Muscle layer of colon (tissue), 2 donors: ENCODE measurements at regions not wholly inside any gene's neighbourhood (a gene's known extent, or its start where the extent isn't known, plus 50 kb on each side); places are given as distances from the start of the nearest gene placed in this dataset.

Source experiments
- H3K27ac ChIP-seq: one replicate; pipeline ENCODE4 v1.7.0; 2013; ENCODE audit warnings: low read depth, mild to moderate bottlenecking, low read length, moderate library complexity
- H3K27me3 ChIP-seq, 2 donors: one replicate each; pipeline ENCODE4 v1.7.0; 2013; ENCODE audit warnings: low read length in 2 of 2, mild to moderate bottlenecking in 2 of 2; ENCODE audit not compliant: insufficient read depth in 2 of 2, control insufficient read depth in 1 of 2
- H3K36me3 ChIP-seq: one replicate; pipeline ENCODE4 v1.7.0; 2013; ENCODE audit warnings: mild to moderate bottlenecking, low read length; ENCODE audit not compliant: insufficient read depth
- H3K4me1 ChIP-seq: one replicate; pipeline ENCODE4 v1.7.0; 2013; ENCODE audit warnings: mild to moderate bottlenecking, low read length; ENCODE audit not compliant: insufficient read depth
- H3K4me3 ChIP-seq, 2 donors: one replicate each; pipeline ENCODE4 v1.7.0; 2013; ENCODE audit warnings: low read length in 2 of 2, low read depth in 1 of 2, mild to moderate bottlenecking in 1 of 2, moderate library complexity in 1 of 2
- H3K9ac ChIP-seq: one replicate; pipeline ENCODE4 v1.7.0; 2013; ENCODE audit warnings: low read length
- H3K9me3 ChIP-seq: one replicate; pipeline ENCODE4 v1.7.0; 2013; ENCODE audit warnings: mild to moderate bottlenecking, low read length
- donor health status: abdominal sarcoma.
- donor health status: Adenocarcinoma of cecum.

- peaks cover 26% of the 10 kb centered on the region for H3K4me1 ChIP-seq
- no peaks in the 10 kb centered on the region for H3K36me3 ChIP-seq
- no peak overlapping the region for H3K4me3 ChIP-seq
- H3K27me3 ChIP-seq, result no peaks in the 10 kb centered on the region
- H3K9me3 ChIP-seq, result no peaks in the 10 kb centered on the region
- no peak overlapping the region for H3K27ac ChIP-seq
- H3K9ac ChIP-seq, result no peak overlapping the region
Measured at GRCh38 chr7:131061818-131062217, 265.9 kb upstream of the MKLN1 start.

DNA sequence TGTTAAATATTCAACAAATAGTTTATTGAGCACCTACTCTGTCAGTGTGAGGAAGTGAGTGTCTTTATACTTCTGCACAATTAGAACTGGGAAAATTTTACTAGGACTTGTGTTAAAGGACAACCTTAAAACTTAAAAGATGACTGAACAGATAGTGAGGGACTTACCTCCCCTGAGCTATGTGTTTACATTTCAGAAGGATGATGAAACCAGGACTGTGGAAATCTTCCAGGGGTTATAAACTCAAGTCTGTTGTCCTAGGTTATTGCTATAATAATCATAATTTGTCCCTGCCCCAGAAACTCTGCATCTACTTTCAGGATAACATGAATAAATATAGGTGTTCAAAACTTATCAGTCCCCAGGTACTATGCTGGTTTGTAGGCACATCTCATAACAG, 261.0 kb upstream of the MKLN1 start:
- Histone ChIP-seq H3K27me3 (no peaks in the 10 kb centered on the region), H3K4me3 (no peak overlapping the region), H3K36me3 (no peaks in the 10 kb centered on the region), H3K9ac (no peak overlapping the region), H3K4me1 (peaks cover 26% of the 10 kb centered on the region), H3K27ac (no peak overlapping the region), H3K9me3 (no peaks in the 10 kb centered on the region)

DNA sequence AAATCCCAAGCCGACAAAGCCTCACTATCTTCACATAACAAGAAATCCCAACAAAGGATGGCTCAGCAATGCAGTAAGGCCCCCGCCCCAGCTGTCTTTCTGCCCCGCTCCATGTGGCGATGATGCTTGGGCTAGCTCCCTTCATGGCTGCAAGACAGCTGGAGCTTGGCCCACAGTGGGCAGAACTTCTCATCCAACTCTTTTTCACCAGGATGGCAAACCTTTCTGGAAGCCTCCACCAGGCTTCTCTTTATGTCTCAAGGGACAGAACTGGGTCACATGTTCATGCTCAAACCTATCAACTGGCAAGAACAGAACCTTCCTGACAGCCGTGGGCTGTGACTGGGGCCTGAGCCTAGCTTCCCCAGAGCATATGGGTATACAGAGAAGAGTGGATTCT, 260.5 kb upstream of the MKLN1 start:
- peaks cover 31% of the 10 kb centered on the region for H3K4me1 ChIP-seq
- H3K9me3 ChIP-seq, result no peaks in the 10 kb centered on the region
- H3K9ac ChIP-seq, result no peak overlapping the region
- H3K4me3 ChIP-seq, result no peak overlapping the region
- no peak overlapping the region for H3K27ac ChIP-seq
- no peaks in the 10 kb centered on the region for H3K36me3 ChIP-seq
- H3K27me3 ChIP-seq, result no peaks in the 10 kb centered on the region

- Histone ChIP-seq H3K4me1 (peaks cover 42% of the 10 kb centered on the region), H3K27me3 (no peaks in the 10 kb centered on the region), H3K27ac (no peak overlapping the region), H3K36me3 (no peaks in the 10 kb centered on the region), H3K9me3 (no peaks in the 10 kb centered on the region), H3K9ac (no peak overlapping the region), H3K4me3 (no peak overlapping the region)
Measured at GRCh38 chr7:131068604-131069021, 259.1 kb upstream of the MKLN1 start.

GRCh38 chr7:131071786-131072504, 255.7 kb upstream of the MKLN1 start:
- Histone ChIP-seq H3K27ac (peak overlapping the region; percentile 9), H3K4me1 (peaks cover 56% of the 10 kb centered on the region), H3K9ac (no peak overlapping the region), H3K4me3 (no peak overlapping the region), H3K9me3 (no peaks in the 10 kb centered on the region), H3K36me3 (peaks cover 5% of the 10 kb centered on the region), H3K27me3 (no peaks in the 10 kb centered on the region)

GRCh38 chr7:131072505-131073091, 255.1 kb upstream of the MKLN1 start:
- Histone ChIP-seq H3K27ac (peak overlapping the region; percentile 9), H3K9ac (no peak overlapping the region), H3K4me3 (no peak overlapping the region), H3K27me3 (no peaks in the 10 kb centered on the region), H3K36me3 (peaks cover 5% of the 10 kb centered on the region), H3K9me3 (no peaks in the 10 kb centered on the region), H3K4me1 (peaks cover 53% of the 10 kb centered on the region)

DNA sequence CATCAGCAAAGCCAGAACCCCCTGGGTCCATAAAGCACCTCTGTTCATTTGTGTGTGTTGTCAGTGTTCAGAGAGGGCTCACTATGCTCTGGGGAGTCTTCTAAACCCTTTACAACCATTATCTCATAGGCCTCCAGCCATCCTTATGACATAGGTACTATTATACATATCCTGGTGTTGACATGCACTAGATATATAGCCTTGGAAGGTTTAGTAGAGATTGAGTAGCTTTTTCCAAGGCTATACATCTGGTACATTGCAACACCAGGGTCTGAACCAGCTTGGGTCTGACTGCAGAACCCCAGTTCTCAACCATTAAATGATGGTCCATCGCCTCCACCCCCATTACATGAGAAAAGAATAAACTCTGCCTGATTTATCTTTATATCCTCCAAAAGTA, 253.6 kb upstream of the MKLN1 start:
- H3K4me1 ChIP-seq, result peaks cover 46% of the 10 kb centered on the region
- no peak overlapping the region for H3K4me3 ChIP-seq
- no peaks in the 10 kb centered on the region for H3K27me3 ChIP-seq
- no peaks in the 10 kb centered on the region for H3K9me3 ChIP-seq
- peaks cover 5% of the 10 kb centered on the region for H3K36me3 ChIP-seq
- H3K27ac ChIP-seq, result no peak overlapping the region
- no peak overlapping the region for H3K9ac ChIP-seq

GRCh38 chr7:131074585-131074984, 253.1 kb upstream of the MKLN1 start:
- Histone ChIP-seq H3K27me3 (no peaks in the 10 kb centered on the region), H3K9me3 (no peaks in the 10 kb centered on the region), H3K36me3 (peaks cover 5% of the 10 kb centered on the region), H3K27ac (no peak overlapping the region), H3K9ac (no peak overlapping the region), H3K4me1 (peaks cover 42% of the 10 kb centered on the region), H3K4me3 (no peak overlapping the region)

GRCh38 chr7:131075406-131075805, 252.3 kb upstream of the MKLN1 start:
- H3K36me3 ChIP-seq, result peaks cover 5% of the 10 kb centered on the region
- H3K27ac ChIP-seq, result no peak overlapping the region
- H3K9ac ChIP-seq, result no peak overlapping the region
- no peaks in the 10 kb centered on the region for H3K27me3 ChIP-seq
- H3K4me3 ChIP-seq, result no peak overlapping the region
- H3K4me1 ChIP-seq, result peaks cover 42% of the 10 kb centered on the region
- H3K9me3 ChIP-seq, result no peaks in the 10 kb centered on the region

DNA sequence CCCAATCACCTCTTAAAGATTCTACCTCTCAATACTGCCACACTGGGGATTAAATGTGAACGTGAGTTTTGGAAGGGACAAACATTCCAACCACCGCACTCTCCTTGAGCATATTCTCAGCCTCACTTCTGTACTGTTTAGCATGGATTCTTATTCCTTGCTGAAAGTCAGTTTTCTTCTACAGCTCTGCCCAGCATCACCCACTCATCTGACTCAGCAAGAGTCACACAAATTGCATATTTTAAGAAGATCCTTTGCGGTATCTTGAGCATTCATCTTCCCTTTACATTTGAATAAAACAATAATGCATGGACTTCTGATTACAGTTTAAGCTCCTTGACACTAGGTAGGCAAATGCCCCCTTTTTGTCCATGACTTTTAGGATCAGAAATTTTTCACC, 251.6 kb upstream of the MKLN1 start:
- Histone ChIP-seq H3K9me3 (no peaks in the 10 kb centered on the region), H3K36me3 (peaks cover 5% of the 10 kb centered on the region), H3K9ac (no peak overlapping the region), H3K4me3 (no peak overlapping the region), H3K27me3 (no peaks in the 10 kb centered on the region), H3K27ac (no peak overlapping the region), H3K4me1 (peaks cover 42% of the 10 kb centered on the region)

DNA sequence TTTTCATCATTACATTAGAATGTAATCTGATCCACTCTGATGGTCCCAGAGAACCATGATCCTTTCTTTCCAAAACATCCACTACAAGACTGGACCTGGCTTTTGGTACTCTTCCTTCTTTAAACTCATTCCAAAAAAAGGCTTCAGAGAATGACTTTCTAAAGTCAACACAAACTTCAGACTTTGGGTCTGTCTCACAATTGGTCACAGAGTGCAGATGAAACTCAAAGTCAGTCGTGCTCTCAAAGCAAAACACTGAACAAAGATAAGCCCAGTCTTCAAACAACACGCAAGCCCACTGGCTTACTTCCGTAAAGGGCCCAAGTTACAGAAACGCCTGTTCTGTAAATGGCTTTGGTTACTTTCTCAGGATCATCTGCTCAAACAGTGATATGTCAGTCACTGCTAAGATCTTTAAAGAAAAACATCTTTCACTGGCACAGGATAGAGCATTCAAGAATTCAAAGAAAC, 250.9 kb upstream of the MKLN1 start:
- Histone ChIP-seq H3K27me3 (no peaks in the 10 kb centered on the region), H3K27ac (no peak overlapping the region), H3K9me3 (no peaks in the 10 kb centered on the region), H3K36me3 (peaks cover 5% of the 10 kb centered on the region), H3K4me1 (peaks cover 41% of the 10 kb centered on the region), H3K9ac (no peak overlapping the region), H3K4me3 (no peak overlapping the region)

GRCh38 chr7:131077735-131078134, 249.9 kb upstream of the MKLN1 start:
- H3K27ac ChIP-seq, result no peak overlapping the region
- H3K4me3 ChIP-seq, result no peak overlapping the region
- no peaks in the 10 kb centered on the region for H3K27me3 ChIP-seq
- peaks cover 8% of the 10 kb centered on the region for H3K36me3 ChIP-seq
- H3K4me1 ChIP-seq, result peaks cover 31% of the 10 kb centered on the region
- no peak overlapping the region for H3K9ac ChIP-seq
- no peaks in the 10 kb centered on the region for H3K9me3 ChIP-seq
